ENCODE measurements at regions not wholly inside any gene's neighbourhood (a gene's known extent, or its start where the extent isn't known, plus 50 kb on each side); places are given as distances from the start of the nearest gene placed in this dataset.

DNA sequence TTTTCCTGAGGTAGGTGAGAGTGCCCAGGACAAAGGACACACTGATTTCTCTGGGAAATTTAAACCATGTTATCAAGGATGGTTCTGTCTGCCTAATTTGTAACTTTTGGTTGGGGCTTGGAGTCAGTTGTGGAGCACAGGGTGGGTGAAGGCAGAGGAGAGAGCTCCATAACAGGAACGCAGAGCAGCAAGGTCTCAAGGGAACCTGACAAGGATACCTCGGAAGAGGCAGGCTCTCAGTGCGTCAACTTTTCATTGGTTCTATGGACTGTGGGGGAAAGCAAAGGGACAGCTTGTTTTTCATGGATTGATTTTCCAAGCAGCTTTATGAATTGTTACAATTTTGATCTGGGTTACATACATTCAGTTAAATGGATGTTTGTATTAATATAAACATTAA is 110.4 kb downstream of the SLIT2 start:
- no peak overlapping the region for H3K27ac Mint-ChIP-seq (ENCODE audit: unreplicated experiment)
- no peak overlapping the region for H3K4me3 Mint-ChIP-seq
- no peak for DNase-seq (ENCODE audit: low read depth, low spot score)
- no peaks in the 10 kb centered on the region for H3K27me3 Mint-ChIP-seq (ENCODE audit: low read depth)
- TF ChIP-seq, protein P1, sequence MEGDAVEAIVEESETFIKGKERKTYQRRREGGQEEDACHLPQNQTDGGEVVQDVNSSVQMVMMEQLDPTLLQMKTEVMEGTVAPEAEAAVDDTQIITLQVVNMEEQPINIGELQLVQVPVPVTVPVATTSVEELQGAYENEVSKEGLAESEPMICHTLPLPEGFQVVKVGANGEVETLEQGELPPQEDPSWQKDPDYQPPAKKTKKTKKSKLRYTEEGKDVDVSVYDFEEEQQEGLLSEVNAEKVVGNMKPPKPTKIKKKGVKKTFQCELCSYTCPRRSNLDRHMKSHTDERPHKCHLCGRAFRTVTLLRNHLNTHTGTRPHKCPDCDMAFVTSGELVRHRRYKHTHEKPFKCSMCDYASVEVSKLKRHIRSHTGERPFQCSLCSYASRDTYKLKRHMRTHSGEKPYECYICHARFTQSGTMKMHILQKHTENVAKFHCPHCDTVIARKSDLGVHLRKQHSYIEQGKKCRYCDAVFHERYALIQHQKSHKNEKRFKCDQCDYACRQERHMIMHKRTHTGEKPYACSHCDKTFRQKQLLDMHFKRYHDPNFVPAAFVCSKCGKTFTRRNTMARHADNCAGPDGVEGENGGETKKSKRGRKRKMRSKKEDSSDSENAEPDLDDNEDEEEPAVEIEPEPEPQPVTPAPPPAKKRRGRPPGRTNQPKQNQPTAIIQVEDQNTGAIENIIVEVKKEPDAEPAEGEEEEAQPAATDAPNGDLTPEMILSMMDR (conservative IDR thresholded peaks at IDR 0.05) = no peak
- no peaks in the 10 kb centered on the region for H3K36me3 Mint-ChIP-seq (ENCODE audit: low read depth)
- no peaks in the 10 kb centered on the region for H3K9me3 Mint-ChIP-seq
- H3K4me1 Mint-ChIP-seq = peaks cover 12% of the 10 kb centered on the region

DNA sequence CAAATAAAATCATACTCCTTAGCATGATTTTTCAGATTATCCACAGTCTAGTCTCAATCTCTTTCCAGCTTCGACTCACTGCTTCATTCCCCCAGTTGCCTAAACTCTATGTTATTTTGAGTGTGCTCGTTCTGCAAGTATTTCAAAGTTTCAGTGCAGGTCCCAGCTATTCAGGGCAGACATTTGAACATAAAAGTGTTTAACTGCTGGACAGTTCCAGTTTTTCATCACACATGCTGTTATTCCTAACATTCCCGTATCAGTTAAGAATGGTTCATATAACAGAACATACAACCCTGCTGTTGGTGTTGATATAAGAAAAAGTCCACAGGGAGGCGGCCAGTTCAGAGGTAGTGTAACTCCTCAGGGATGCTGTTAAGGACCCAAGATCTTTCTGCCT is 113.3 kb downstream of the SLIT2 start:
- Mint-ChIP-seq H3K36me3 (ENCODE audit: low read depth) (no peaks in the 10 kb centered on the region), H3K4me3 (no peak overlapping the region), H3K27ac (ENCODE audit: unreplicated experiment) (no peak overlapping the region), H3K27me3 (ENCODE audit: low read depth) (no peaks in the 10 kb centered on the region), H3K9me3 (no peaks in the 10 kb centered on the region), H3K4me1 (peaks cover 18% of the 10 kb centered on the region)
- no peak for DNase-seq (ENCODE audit: low read depth, low spot score)
- TF ChIP-seq, protein P1 (conservative IDR thresholded peaks at IDR 0.05) = no peak

DNA sequence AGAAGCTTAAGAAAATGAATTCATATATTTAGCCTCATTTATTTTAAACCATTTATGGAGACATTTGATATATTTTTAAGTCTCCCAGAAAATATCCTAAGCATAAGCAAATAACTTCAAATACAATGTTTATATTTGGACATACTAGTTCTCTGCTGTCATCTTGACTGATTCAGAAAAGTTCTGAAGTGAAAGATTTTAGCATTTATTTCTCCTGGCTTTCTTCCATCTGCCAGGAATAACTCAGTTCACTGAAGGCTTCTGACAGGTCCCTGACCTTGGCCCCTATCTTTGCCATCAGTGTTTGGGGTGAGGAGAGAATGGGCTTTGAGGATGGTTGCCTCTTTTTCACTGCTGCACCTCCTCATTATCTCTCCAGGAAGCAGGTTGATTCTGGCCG is 115.7 kb downstream of the SLIT2 start:
- Mint-ChIP-seq H3K4me3 (no peak overlapping the region), H3K27me3 (ENCODE audit: low read depth) (no peaks in the 10 kb centered on the region), H3K27ac (ENCODE audit: unreplicated experiment) (no peak overlapping the region), H3K4me1 (peaks cover 14% of the 10 kb centered on the region), H3K36me3 (ENCODE audit: low read depth) (no peaks in the 10 kb centered on the region), H3K9me3 (no peaks in the 10 kb centered on the region)
- TF ChIP-seq, protein P1 (conservative IDR thresholded peaks at IDR 0.05) = no peak
- DNase-seq (ENCODE audit: low read depth, low spot score) = no peak

GRCh38 chr4:20368926-20369325 is 117.2 kb downstream of the SLIT2 start:
- no peak for DNase-seq (ENCODE audit: low read depth, low spot score)
- no peak overlapping the region for H3K4me3 Mint-ChIP-seq
- TF ChIP-seq, protein P1 (conservative IDR thresholded peaks at IDR 0.05) = no peak
- no peaks in the 10 kb centered on the region for H3K36me3 Mint-ChIP-seq (ENCODE audit: low read depth)
- H3K27ac Mint-ChIP-seq (ENCODE audit: unreplicated experiment) = no peak overlapping the region
- H3K4me1 Mint-ChIP-seq = peaks cover 9% of the 10 kb centered on the region
- H3K9me3 Mint-ChIP-seq = no peaks in the 10 kb centered on the region
- no peaks in the 10 kb centered on the region for H3K27me3 Mint-ChIP-seq (ENCODE audit: low read depth)

DNA sequence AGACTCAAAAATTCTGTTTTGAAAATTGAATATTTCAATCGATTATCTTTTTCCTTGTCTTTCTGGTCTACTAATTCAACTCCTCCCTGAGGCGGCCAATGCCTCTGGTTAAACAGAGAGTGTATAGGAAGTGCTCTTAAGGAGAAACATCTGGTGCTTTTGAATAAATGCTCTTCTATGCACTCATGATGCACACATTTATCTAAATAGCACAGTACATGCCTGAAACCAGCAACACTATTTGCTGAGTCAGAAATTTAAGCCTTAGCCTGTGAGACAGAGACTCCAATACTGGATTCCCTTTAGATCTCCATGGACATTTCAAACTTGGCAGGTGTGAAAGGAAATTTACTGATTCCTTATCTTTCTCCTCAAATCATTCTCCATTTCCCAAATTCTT is 118.6 kb downstream of the SLIT2 start:
- no peak overlapping the region for H3K4me3 Mint-ChIP-seq
- H3K36me3 Mint-ChIP-seq (ENCODE audit: low read depth) = no peaks in the 10 kb centered on the region
- TF ChIP-seq, protein P1 (conservative IDR thresholded peaks at IDR 0.05) = no peak
- peaks cover 12% of the 10 kb centered on the region for H3K4me1 Mint-ChIP-seq
- no peak overlapping the region for H3K27ac Mint-ChIP-seq (ENCODE audit: unreplicated experiment)
- no peaks in the 10 kb centered on the region for H3K27me3 Mint-ChIP-seq (ENCODE audit: low read depth)
- no peaks in the 10 kb centered on the region for H3K9me3 Mint-ChIP-seq
- no peak for DNase-seq (ENCODE audit: low read depth, low spot score)

DNA sequence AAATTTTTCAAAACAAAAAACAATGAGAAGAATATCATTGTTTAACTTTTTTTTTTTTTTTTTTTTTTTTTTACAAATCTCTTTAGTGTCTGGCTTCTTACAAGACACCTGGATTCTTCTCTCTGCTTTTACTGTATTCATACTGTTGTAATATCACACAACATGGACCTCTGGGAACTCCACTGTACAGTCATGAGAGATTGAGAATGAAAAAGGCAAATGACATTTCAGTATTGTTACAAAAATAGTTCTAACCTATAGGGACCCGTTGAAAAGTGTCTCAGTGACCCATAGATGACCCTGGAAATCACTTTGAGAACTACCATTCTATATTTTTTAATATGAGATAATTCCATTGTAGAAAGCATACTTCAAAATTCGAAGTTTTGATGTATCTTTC is 124.4 kb downstream of the SLIT2 start:
- no peak overlapping the region for H3K27ac Mint-ChIP-seq (ENCODE audit: unreplicated experiment)
- H3K9me3 Mint-ChIP-seq = no peaks in the 10 kb centered on the region
- H3K4me1 Mint-ChIP-seq = peaks cover 6% of the 10 kb centered on the region
- H3K36me3 Mint-ChIP-seq (ENCODE audit: low read depth) = no peaks in the 10 kb centered on the region
- H3K27me3 Mint-ChIP-seq (ENCODE audit: low read depth) = no peaks in the 10 kb centered on the region
- TF ChIP-seq, protein P1 (conservative IDR thresholded peaks at IDR 0.05) = no peak
- no peak overlapping the region for H3K4me3 Mint-ChIP-seq
- no peak for DNase-seq (ENCODE audit: low read depth, low spot score)

Measured in neural crest cell (in vitro differentiated cells).